Hematopoietic multipotent progenitor cell (in vitro differentiated cells): ENCODE measurements at regions not wholly inside any gene's neighbourhood (a gene's known extent, or its start where the extent isn't known, plus 50 kb on each side); places are given as distances from the start of the nearest gene placed in this dataset.

Experiments
- DNase-seq, 3 donors: peaks; one replicate each; pipeline ENCODE4 v3.0.0-alpha.2; 2011 to 2015; ENCODE audit warnings: low read depth in 2 of 3, low spot score in 2 of 3

DNA sequence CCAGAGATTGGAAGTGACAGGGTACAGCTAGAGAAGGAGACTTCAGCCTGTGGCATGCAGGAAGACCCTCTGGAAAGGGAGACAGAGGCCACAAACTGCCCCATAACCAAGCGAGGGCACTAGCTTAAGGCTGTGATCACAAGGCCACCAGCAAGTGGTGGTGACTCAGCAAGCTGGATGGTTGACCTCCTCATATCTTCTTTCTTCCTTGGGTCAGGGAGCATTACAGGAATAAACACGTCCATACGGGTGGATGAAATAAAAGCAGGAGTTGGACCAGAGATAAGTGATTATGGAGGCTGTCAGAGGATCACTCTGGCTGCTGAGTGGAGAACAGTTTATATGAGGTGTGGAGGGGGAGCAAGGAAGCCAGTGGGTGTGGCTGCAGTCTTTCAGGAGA lies 234.6 kb upstream of the TAS2R1 start:
- no peak for DNase-seq

- no peak for DNase-seq
Observed at GRCh38 chr5:9863486-9863885, 233.3 kb upstream of the TAS2R1 start.

GRCh38 chr5:9861666-9862256 lies 231.6 kb upstream of the TAS2R1 start:
- DNase-seq: no peak

DNA sequence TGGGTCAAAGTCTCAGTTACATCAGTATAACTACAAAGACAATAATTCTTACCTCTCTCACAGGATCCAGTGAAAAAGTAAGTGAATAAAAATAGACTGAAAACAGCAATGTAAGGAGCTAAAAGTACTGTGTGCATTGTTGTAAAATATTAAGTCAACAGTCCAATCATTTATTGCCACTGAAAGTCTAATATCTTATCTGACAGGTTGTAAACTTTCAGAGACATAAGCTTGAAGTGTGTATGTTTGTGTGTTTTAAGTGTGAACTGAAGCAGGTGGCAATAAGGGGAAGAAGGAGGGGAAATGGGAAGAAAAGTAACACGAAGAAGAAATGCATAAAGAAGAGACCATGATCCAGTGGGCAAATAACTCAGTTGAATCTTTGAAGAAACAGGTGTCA lies 229.7 kb upstream of the TAS2R1 start:
- no peak for DNase-seq

DNA sequence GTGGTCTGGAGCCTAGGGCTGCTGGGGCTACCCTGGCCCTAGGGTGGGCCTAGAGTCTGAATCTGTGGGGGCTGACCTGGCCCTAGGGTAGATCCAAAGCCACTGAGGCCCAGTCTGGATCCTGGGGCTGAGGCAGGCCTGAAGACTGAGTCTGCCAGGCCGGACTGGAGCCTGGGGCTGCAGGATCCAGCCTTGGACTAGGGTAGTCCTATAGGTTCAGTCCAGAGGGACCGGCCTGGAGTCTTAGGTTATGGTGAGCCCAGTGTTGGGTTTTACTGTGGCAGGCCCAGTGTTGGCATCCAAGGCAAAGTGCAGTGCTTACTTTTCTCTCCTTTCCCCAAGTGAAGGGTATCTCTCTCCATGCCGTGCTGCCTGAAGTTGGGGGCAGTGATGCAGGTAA lies 227.9 kb upstream of the TAS2R1 start:
- DNase-seq: no peak

DNA sequence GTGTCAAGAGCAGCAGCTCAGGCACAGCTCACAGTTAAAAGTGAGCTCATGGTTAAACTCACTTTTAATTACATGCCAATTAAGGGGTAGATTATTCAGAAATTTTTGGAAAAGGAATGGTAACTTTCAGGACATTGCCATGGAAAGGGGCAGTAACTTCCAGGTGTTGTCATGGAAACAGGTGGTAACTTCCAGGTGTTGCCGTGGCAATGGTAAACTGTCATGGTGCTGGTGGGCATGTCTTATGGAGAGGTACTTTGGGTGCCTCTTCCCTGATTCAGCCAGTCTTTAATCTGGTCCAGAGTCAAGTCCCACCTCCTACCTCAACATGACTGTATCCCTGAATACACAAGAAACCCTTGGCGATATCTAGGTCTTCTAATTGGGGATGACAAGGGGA lies 223.2 kb upstream of the TAS2R1 start:
- DNase-seq: no peak

- no peak for DNase-seq
Observed at GRCh38 chr5:9852671-9853070, 222.5 kb upstream of the TAS2R1 start.

- no peak for DNase-seq
Observed at GRCh38 chr5:9851458-9851857, 221.3 kb upstream of the TAS2R1 start.

- no peak for DNase-seq
Observed at GRCh38 chr5:9850456-9850855, 220.3 kb upstream of the TAS2R1 start.

GRCh38 chr5:9847631-9848030 lies 217.5 kb upstream of the TAS2R1 start:
- no peak for DNase-seq

- DNase-seq: no peak
Observed at GRCh38 chr5:9845185-9845584, 215.0 kb upstream of the TAS2R1 start.

GRCh38 chr5:9841516-9842170 lies 211.5 kb upstream of the TAS2R1 start:
- DNase-seq: no peak

GRCh38 chr5:9838916-9839315 lies 208.8 kb upstream of the TAS2R1 start:
- no peak for DNase-seq

DNA sequence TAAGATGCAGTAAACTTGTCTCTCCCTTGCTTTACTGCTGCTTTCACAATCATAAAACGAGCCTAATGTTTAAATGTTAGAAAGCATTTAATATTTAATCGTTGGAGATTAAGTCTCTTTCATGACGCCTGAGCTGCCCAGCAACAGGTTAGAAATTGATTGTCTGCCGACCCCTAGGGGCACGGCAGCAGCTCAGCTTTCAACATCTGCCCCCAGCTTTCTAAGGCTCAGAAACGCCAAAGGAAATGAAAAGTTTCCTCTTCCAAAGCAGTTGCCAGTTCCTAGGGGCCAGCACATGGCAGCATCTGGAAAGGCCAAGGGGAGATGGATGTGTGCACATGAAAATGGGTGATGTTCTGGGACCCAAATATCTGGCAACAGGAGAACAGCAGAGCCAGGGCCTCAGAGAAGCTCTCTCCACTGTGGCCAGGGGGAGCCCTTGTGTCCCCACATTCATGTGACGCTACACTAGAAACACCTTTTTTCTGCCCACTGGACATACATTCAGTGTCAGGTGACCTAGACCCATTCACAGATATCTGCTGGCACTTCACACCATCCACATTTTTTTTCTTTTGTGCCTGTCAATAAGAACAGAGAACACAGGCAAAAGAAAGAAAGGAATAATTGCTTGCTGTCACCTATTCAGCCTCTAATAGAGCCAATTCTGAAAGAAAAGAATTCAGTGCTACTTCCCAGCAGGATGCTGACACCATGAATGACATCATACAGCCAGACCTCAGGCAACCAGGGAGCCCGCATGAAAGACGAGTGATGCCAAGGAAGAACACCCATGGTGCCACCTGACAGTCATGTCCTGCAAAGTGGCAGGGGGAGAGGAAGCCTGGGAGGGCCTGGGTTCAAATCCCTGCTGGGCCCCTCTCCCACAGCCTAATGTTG lies 205.0 kb upstream of the TAS2R1 start:
- no peak for DNase-seq

- no peak for DNase-seq
Observed at GRCh38 chr5:9833871-9834270, 203.7 kb upstream of the TAS2R1 start.

DNA sequence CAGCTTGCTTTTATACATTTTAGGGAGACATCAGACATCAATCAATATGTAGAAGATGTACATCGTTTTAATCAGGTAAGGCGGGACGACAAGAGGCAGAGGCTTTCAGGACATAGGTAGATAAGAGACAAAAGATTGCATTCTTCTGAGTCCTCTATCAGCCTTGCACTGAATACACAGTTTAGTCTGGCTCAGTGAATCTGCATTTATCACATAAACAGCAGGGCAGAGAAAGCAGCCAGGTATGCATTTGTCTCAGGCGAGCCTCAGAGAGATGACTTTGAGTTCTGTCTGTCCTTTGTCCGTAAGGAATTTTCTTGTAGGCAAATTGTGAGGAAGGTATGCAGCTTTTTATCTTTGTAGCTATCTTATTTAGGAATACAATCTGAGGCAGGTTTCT lies 202.8 kb upstream of the TAS2R1 start:
- no peak for DNase-seq

DNA sequence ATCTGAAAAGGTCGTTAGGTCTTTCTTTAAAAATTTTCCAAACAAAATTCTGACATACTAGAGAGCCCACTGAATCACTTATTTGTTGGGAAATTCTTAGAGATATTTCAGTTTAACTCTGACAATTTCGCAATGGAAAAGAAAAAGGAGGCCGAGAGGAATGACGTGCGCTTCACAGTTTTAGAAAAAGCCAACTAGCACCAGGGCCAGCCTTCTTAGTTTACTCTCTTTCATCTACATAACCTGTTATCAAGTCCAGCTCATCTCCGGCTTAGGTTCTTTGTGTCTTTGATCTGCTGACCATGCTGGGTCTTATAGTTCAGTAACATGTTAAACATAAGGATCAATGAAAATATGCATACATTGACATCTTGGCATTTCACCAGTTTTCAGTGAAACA lies 201.7 kb upstream of the TAS2R1 start:
- DNase-seq: no peak

DNA sequence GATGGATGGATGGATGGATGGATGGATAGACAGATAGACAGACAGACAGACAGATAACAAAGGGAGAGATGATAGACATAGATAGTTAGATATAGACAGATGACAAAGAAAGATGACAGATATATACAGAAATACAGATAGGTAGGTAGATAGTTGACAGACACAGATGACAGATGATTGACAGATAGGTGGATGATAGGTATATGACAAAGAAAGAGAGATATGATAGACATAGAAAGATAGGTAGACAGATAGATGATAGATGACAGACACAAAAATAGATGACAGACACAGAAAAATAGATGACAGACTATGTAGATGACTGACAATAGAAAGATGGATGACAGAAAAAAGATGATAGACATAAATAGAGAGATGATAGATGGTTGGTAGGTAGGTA lies 200.0 kb upstream of the TAS2R1 start:
- no peak for DNase-seq

GRCh38 chr5:9829621-9830020 lies 199.5 kb upstream of the TAS2R1 start:
- DNase-seq: no peak

DNA sequence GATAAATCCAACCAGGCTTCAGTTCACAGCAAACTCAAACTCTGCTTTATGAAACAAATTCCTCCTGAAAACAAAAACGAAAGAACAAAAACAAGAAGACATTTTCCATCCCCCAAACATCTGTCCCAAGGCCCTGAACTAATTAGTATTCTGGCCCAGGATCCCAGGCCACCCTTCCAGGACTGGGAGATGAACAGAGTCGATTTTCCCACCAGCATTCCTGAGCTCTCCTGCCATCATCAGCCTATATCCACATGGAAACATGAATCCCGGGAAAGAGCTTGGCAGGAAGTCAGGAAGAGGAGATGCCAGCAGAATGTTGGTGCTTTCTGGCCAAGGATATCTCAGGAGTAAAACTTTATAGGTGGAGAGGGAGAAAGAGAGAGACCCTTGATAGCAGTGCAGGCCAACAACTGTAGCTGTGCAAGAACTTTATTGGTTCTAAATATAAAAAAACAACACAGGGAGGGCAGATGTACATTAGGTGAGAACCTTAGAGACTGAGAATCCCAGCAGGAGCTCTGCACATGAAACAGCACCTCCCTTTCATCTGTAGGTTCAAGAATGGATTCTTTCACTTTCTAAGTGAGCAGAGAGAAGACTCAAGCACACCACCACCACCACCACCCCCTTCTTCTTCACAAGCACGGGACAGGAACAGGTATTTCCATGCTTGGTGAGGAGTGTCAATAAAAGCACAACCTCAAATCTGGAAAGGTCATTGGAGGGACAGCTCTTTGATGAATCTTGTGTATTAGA lies 190.7 kb upstream of the TAS2R1 start:
- DNase-seq: no peak

DNA sequence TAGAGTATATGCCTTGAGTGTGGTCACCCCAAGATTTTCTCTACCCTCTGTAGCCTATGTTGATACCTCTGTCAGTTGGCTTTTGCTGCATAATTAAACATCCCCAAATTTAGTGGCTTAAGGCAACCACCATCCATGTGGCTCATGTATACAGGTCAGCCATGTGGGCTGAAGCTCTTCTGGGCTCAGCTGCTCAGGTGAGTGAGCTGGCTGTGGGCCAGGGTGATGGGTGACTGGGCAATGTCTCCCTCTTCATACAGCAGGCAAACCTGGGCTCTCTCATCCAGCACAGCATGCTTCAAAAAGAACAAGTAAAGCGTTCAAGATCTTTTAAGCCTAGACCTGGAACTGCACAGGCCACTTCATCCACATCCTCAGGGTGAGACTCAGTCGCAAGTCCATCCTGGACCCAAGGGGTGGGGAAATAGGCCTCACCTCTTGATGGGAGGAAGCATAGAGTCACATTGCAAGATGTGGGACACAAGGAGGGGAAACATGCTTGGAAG lies 188.2 kb upstream of the TAS2R1 start:
- DNase-seq: no peak
